CD4-positive, alpha-beta T cell (primary cell): ENCODE measurements at regions not wholly inside any gene's neighbourhood (a gene's known extent, or its start where the extent isn't known, plus 50 kb on each side); places are given as distances from the start of the nearest gene placed in this dataset.

Experiments
- ATAC-seq: fragments of 200-7000 bp; cut with Tn5 transposase; one replicate; pipeline ENCODE4 v1.10.0; 2022; ENCODE audit warnings: mild to moderate bottlenecking; ENCODE audit not compliant: poor library complexity
- CTCF ChIA-PET: fragments of 350-600 bp; sonication (Branson Sonifier 250); formaldehyde crosslinking; loops from one replicate; lab custom pipeline; 2021; ENCODE audit warnings: antibody characterized with exemption, inconsistent platforms; lab: Charles Lee
- POLR2A ChIA-PET: fragments of 350-600 bp; sonication (Branson Sonifier 250); formaldehyde crosslinking; loops from one replicate; lab custom pipeline; 2021; ENCODE audit warnings: antibody characterized with exemption, inconsistent platforms; lab: Charles Lee
- DNase-seq, 14 experiments: peaks; one replicate each; pipeline ENCODE4 v3.0.0-alpha.2; 2013 to 2020; ENCODE audit warnings: mixed read lengths in 2 of 14
- H3K27ac ChIP-seq, 2 donors: one replicate each; pipeline versions ENCODE4 v1.5.1 to v1.7.0; 2013; ENCODE audit warnings: low read length in 2 of 2, low read depth in 1 of 2, mild to moderate bottlenecking in 1 of 2
- H3K27me3 ChIP-seq, 2 experiments: 1 replicate in 1 of 2; 2 replicates in 1 of 2; pipeline versions ENCODE4 v1.6.1 to v1.7.0; 2013; ENCODE audit warnings: low read length in 2 of 2, control low read depth in 1 of 2, mild to moderate bottlenecking in 1 of 2, moderate library complexity in 1 of 2; ENCODE audit not compliant: insufficient read depth in 2 of 2, control insufficient read depth in 1 of 2
- H3K36me3 ChIP-seq: one replicate; pipeline ENCODE4 v1.6.1; 2013; ENCODE audit warnings: low read length, control low read depth; ENCODE audit not compliant: insufficient read depth
- H3K4me1 ChIP-seq: one replicate; pipeline ENCODE4 v1.6.1; 2013; ENCODE audit warnings: low read length, control low read depth; ENCODE audit not compliant: insufficient read depth
- H3K4me3 ChIP-seq: one replicate; pipeline ENCODE4 v1.5.1; 2013; ENCODE audit warnings: mild to moderate bottlenecking, low read length, moderate library complexity
- H3K9me3 ChIP-seq, 2 experiments: 1 replicate in 1 of 2; 2 replicates in 1 of 2; pipeline versions ENCODE4 v1.6.1 to v1.7.0; 2013; ENCODE audit warnings: low read length in 2 of 2, mild to moderate bottlenecking in 2 of 2, control low read depth in 1 of 2, moderate library complexity in 1 of 2; ENCODE audit not compliant: control insufficient read depth in 1 of 2, insufficient read depth in 1 of 2
- H3K27ac Mint-ChIP-seq: one replicate; pipeline ENCODE4 v1.8.0; 2020; ENCODE audit warnings: mixed read lengths
- H3K27me3 Mint-ChIP-seq: one replicate; pipeline ENCODE4 v1.8.0; 2021; ENCODE audit warnings: mixed read lengths
- H3K36me3 Mint-ChIP-seq: one replicate; pipeline ENCODE4 v1.8.0; 2021; ENCODE audit warnings: low read depth, mixed read lengths
- H3K4me1 Mint-ChIP-seq: one replicate; pipeline ENCODE4 v1.8.0; 2021; ENCODE audit warnings: low read depth, mixed read lengths
- H3K4me3 Mint-ChIP-seq: one replicate; pipeline ENCODE4 v1.8.0; 2020; ENCODE audit warnings: mild to moderate bottlenecking, mixed read lengths
- H3K9me3 Mint-ChIP-seq: one replicate; pipeline ENCODE4 v1.8.0; 2020; ENCODE audit warnings: mixed read lengths
- CTCF ChIP-seq: fragments of 200-600 bp; IDR thresholded peaks from one replicate; pipeline ENCODE4 v1.8.0; 2022; ENCODE audit warnings: antibody characterized with exemption, mild to moderate bottlenecking
- intact Hi-C, 2 experiments: fragments of 100-400 bp; cut with DNase I in 1 of 2; cut with micrococcal nuclease in 1 of 2; formaldehyde crosslinking; loops; one replicate each; pipeline versions ENCODE4 v1.15.1 to v1.9.0; 2023 to 2025; cut with DNase I, micrococcal nuclease

- Mint-ChIP-seq H3K4me3 (no peak overlapping the region), H3K4me1 (peaks cover 6% of the 10 kb centered on the region), H3K27ac (no peak overlapping the region), H3K36me3 (no peaks in the 10 kb centered on the region), H3K9me3 (no peaks in the 10 kb centered on the region), H3K27me3 (no peaks in the 10 kb centered on the region)
- ChIA-PET POLR2A (interaction anchor here (0.7 kb wide), 1 partner anchor 10 kb away, joined by 3 read pairs; no protein-coding TSS in a partner anchor), CTCF (no interaction called here)
- Histone ChIP-seq H3K27me3 (no peaks in the 10 kb centered on the region), H3K27ac (no peak overlapping the region), H3K9me3 (no peaks in the 10 kb centered on the region), H3K36me3 (no peaks in the 10 kb centered on the region), H3K4me3 (no peak overlapping the region), H3K4me1 (no peaks in the 10 kb centered on the region)
- no peak for DNase-seq
- intact Hi-C loops = no loop called here
- ATAC-seq = no peak
- TF ChIP-seq CTCF = no peak
Observed at GRCh38 chr6:134506162-134506561, 188.2 kb upstream of the SGK1 start.

- POLR2A ChIA-PET = no interaction called here
- CTCF ChIA-PET = no interaction called here
- Histone ChIP-seq H3K4me3 (no peak overlapping the region), H3K9me3 (no peaks in the 10 kb centered on the region), H3K27me3 (no peaks in the 10 kb centered on the region), H3K27ac (no peak overlapping the region), H3K36me3 (no peaks in the 10 kb centered on the region), H3K4me1 (no peaks in the 10 kb centered on the region)
- Mint-ChIP-seq H3K4me3 (no peak overlapping the region), H3K27ac (no peak overlapping the region), H3K36me3 (no peaks in the 10 kb centered on the region), H3K4me1 (no peaks in the 10 kb centered on the region), H3K27me3 (no peaks in the 10 kb centered on the region), H3K9me3 (no peaks in the 10 kb centered on the region)
- no peak for TF ChIP-seq CTCF
- intact Hi-C loops = no loop called here
- DNase-seq (no peak), ATAC-seq (no peak)
Observed at GRCh38 chr6:134503585-134504281, 185.8 kb upstream of the SGK1 start.

- no peak for ATAC-seq
- Mint-ChIP-seq H3K4me1 (no peaks in the 10 kb centered on the region), H3K36me3 (no peaks in the 10 kb centered on the region), H3K4me3 (no peak overlapping the region), H3K9me3 (no peaks in the 10 kb centered on the region), H3K27ac (no peak overlapping the region), H3K27me3 (no peaks in the 10 kb centered on the region)
- H3K27ac ChIP-seq = no peak overlapping the region
- no peak for TF ChIP-seq CTCF
- ChIA-PET CTCF (interaction anchor here (0.9 kb wide), 1 partner anchor 18 kb away, joined by 3 read pairs; no protein-coding TSS in a partner anchor), POLR2A (no interaction called here)
- H3K4me1 ChIP-seq = no peaks in the 10 kb centered on the region
- H3K36me3 ChIP-seq = no peaks in the 10 kb centered on the region
- H3K9me3 ChIP-seq = no peaks in the 10 kb centered on the region
- no peak overlapping the region for H3K4me3 ChIP-seq
- intact Hi-C loops = no loop called here
- no peak for DNase-seq
- H3K27me3 ChIP-seq = no peaks in the 10 kb centered on the region
Observed at GRCh38 chr6:134502614-134503549, 185.0 kb upstream of the SGK1 start.
